ENCODE measurements at regions not wholly inside any gene's neighbourhood (a gene's known extent, or its start where the extent isn't known, plus 50 kb on each side); places are given as distances from the start of the nearest gene placed in this dataset.

- peak; percentile 40 for ATAC-seq
Observed at GRCh38 chr18:44599412-44599811, 81.3 kb upstream of the SETBP1 start.

GRCh38 chr18:44601447-44601846, 79.2 kb upstream of the SETBP1 start:
- peak; percentile 43; the same call in 1 of the 3 replicates for ATAC-seq
- TF ChIP-seq ISL1 (CRISPR knock-in tag; IDR thresholded peaks at IDR 0.05) (peak; percentile 36; the same call in 1 of the 2 replicates), ZFP30 (CRISPR knock-in tag; IDR thresholded peaks at IDR 0.05) (no peak)

More at GRCh38 chr18:44599412-44599811, 81.3 kb upstream of the SETBP1 start:
- TF ChIP-seq POU6F1 (CRISPR knock-in tag; IDR thresholded peaks at IDR 0.05; ENCODE audit: borderline replicate concordance, low read depth) (no peak), BACH2 (CRISPR knock-in tag; IDR thresholded peaks at IDR 0.05; ENCODE audit: borderline replicate concordance) (no peak), ZFP30 (CRISPR knock-in tag; IDR thresholded peaks at IDR 0.05) (no peak)
- TF ChIP-seq, protein P1, sequence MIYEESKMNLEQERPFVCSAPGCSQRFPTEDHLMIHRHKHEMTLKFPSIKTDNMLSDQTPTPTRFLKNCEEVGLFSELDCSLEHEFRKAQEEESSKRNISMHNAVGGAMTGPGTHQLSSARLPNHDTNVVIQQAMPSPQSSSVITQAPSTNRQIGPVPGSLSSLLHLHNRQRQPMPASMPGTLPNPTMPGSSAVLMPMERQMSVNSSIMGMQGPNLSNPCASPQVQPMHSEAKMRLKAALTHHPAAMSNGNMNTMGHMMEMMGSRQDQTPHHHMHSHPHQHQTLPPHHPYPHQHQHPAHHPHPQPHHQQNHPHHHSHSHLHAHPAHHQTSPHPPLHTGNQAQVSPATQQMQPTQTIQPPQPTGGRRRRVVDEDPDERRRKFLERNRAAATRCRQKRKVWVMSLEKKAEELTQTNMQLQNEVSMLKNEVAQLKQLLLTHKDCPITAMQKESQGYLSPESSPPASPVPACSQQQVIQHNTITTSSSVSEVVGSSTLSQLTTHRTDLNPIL (CRISPR knock-in tag; IDR thresholded peaks at IDR 0.05; ENCODE audit: low read depth): no peak

GRCh38 chr18:44602380-44602779, 78.3 kb upstream of the SETBP1 start:
- TF ChIP-seq POU6F1 (CRISPR knock-in tag; IDR thresholded peaks at IDR 0.05; ENCODE audit: borderline replicate concordance, low read depth) (no peak), ISL1 (CRISPR knock-in tag; IDR thresholded peaks at IDR 0.05) (peak; percentile 27; the same call in 1 of the 2 replicates)
- peak; percentile 48; the same call in 1 of the 3 replicates for ATAC-seq

DNA sequence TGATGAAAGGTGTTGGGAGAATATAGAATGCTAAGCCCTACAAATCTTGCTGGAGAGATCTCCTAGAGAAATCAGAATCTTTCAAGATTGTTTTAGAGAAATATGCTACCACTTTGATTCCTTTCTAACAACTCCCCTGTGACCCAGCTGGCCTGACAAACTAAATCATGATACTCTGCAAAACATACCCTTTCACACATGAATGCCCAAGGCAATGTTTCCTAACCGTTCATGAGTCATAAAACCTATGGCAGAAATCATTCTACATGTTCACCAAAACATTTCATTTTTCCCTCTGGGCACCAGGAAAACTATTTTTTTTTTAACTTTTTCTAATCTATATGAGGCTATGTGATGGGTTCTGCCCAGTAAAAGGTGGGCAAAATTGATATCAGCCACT, 77.8 kb upstream of the SETBP1 start:
- ATAC-seq: no peak
- TF ChIP-seq ISL1 (CRISPR knock-in tag; IDR thresholded peaks at IDR 0.05) (no peak), OSR1 (CRISPR knock-in tag; IDR thresholded peaks at IDR 0.05) (no peak), BACH2 (CRISPR knock-in tag; IDR thresholded peaks at IDR 0.05; ENCODE audit: borderline replicate concordance) (no peak), CSDC2 (CRISPR knock-in tag; IDR thresholded peaks at IDR 0.05) (no peak), ZNF8 (CRISPR knock-in tag; IDR thresholded peaks at IDR 0.05) (no peak), ZNF70 (CRISPR knock-in tag; IDR thresholded peaks at IDR 0.05) (no peak), SNAI2 (CRISPR knock-in tag; IDR thresholded peaks at IDR 0.05) (no peak), ARNTL (CRISPR knock-in tag; IDR thresholded peaks at IDR 0.05; ENCODE audit: borderline replicate concordance, low read depth) (no peak), ESRRG (CRISPR knock-in tag; IDR thresholded peaks at IDR 0.05) (no peak), TSHZ2 (CRISPR knock-in tag; IDR thresholded peaks at IDR 0.05) (no peak), ZFP3 (CRISPR knock-in tag; IDR thresholded peaks at IDR 0.05) (no peak)

DNA sequence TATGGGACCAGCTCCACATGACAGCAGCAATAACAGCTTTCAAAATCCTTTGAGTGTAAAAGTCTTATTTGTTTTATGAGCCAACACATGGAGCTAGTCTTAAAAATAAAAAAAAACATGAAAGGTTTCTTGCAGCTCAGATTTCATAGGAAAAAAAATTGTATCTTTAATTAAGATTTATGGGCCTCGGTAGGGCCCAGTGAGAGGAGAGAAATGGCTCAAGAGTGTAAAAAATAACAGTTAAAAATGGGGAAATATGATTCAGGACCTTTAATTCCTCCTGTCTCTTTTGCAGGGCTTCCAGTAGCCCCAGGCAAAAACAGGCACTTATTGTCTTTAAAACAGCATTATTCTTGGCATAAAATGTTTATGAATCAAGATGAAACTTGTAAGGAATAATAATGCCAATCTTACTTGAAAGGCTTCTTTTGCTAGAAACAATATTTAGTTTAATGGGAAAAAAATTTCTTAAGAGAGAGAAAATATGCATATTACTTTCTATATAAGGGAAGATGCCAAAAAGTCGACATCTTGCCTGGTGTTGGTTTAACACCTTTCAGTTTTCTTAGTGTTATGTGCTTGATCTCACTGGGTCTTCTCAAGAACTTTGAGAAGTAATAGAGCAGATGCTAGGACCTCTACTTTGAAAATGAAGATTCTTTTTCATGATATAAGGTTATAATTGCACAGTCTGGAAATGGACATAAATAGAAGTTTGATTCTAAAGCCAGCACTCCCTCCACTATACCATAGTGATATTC, 71.3 kb upstream of the SETBP1 start:
- TF ChIP-seq BACH2 (CRISPR knock-in tag; IDR thresholded peaks at IDR 0.05; ENCODE audit: borderline replicate concordance): no peak
- TF ChIP-seq TOX (CRISPR knock-in tag; IDR thresholded peaks at IDR 0.05; ENCODE audit: borderline replicate concordance): no peak
- TF ChIP-seq TSHZ2 (CRISPR knock-in tag; IDR thresholded peaks at IDR 0.05): no peak
- TF ChIP-seq RARB (CRISPR knock-in tag; IDR thresholded peaks at IDR 0.05): no peak
- no peak for ATAC-seq

Data from SK-N-SH treated with all-trans-retinoic acid at 6 μM for 48 hours (cell line).